Gastrocnemius medialis (tissue), 4 donors: ENCODE measurements at regions not wholly inside any gene's neighbourhood (a gene's known extent, or its start where the extent isn't known, plus 50 kb on each side); places are given as distances from the start of the nearest gene placed in this dataset.

Experiments used
- CTCF ChIP-seq, 5 experiments: fragments of 450-650 bp in 3 of 5; fragments of 200-600 bp in 2 of 5; sonication (generic) in 2 of 5; IDR thresholded peaks in 4 of 5; conservative IDR thresholded peaks in 1 of 5; 1 replicate in 4 of 5; 2 replicates in 1 of 5; pipeline ENCODE4 v1.5.1; 2016 to 2019; ENCODE audit warnings: antibody characterized with exemption in 5 of 5, mild to moderate bottlenecking in 3 of 5, moderate library complexity in 3 of 5
- POLR2A ChIP-seq, 2 donors: fragments of 450-650 bp; IDR thresholded peaks; one replicate each; pipeline ENCODE4 v1.6.1; 2017; ENCODE audit warnings: antibody characterized with exemption in 2 of 2, mild to moderate bottlenecking in 2 of 2, moderate library complexity in 2 of 2

GRCh38 chr2:190792956-190793888, 87.4 kb upstream of the GLS start:
- TF ChIP-seq CTCF (IDR thresholded peaks at IDR 0.05 in 4 of 5, conservative IDR thresholded peaks at IDR 0.05 in 1 of 5): no peak
- TF ChIP-seq POLR2A (IDR thresholded peaks at IDR 0.05): no peak
